Progenitor cell of endocrine pancreas (in vitro differentiated cells): ENCODE measurements at regions not wholly inside any gene's neighbourhood (a gene's known extent, or its start where the extent isn't known, plus 50 kb on each side); places are given as distances from the start of the nearest gene placed in this dataset.

Experiments used
- DNase-seq: peaks from one replicate; pipeline ENCODE4 v3.0.0; 2021; ENCODE audit warnings: low spot score; ENCODE audit not compliant: unreplicated experiment
- H3K27ac Mint-ChIP-seq: 2 replicates; pipeline ENCODE4 v1.8.0; 2021; ENCODE audit warnings: mild to moderate bottlenecking, moderate library complexity, mixed read lengths
- H3K27me3 Mint-ChIP-seq: 2 replicates; pipeline ENCODE4 v1.8.0; 2021; ENCODE audit warnings: mixed read lengths
- H3K36me3 Mint-ChIP-seq: 2 replicates; pipeline ENCODE4 v1.8.0; 2022; ENCODE audit warnings: mixed read lengths; ENCODE audit not compliant: insufficient read depth
- H3K4me1 Mint-ChIP-seq: 2 replicates; pipeline ENCODE4 v1.8.0; 2021; ENCODE audit warnings: low read depth, mixed read lengths
- H3K4me3 Mint-ChIP-seq: 2 replicates; pipeline ENCODE4 v1.8.0; 2021; ENCODE audit warnings: low read depth, mild to moderate bottlenecking, moderate library complexity, mixed read lengths
- H3K9me3 Mint-ChIP-seq: 2 replicates; pipeline ENCODE4 v1.8.0; 2021; ENCODE audit warnings: low read depth, mixed read lengths
- TF ChIP-seq, protein P1 (sequence below): fragments of 200-600 bp; sonication (generic); IDR thresholded peaks from one replicate; pipeline ENCODE4 v1.5.0; 2021; ENCODE audit warnings: antibody characterized with exemption, mild to moderate bottlenecking; ENCODE audit not compliant: unreplicated experiment

GRCh38 chr1:55541296-55541695 lies 326.1 kb upstream of the USP24 start:
- TF ChIP-seq, protein P1, sequence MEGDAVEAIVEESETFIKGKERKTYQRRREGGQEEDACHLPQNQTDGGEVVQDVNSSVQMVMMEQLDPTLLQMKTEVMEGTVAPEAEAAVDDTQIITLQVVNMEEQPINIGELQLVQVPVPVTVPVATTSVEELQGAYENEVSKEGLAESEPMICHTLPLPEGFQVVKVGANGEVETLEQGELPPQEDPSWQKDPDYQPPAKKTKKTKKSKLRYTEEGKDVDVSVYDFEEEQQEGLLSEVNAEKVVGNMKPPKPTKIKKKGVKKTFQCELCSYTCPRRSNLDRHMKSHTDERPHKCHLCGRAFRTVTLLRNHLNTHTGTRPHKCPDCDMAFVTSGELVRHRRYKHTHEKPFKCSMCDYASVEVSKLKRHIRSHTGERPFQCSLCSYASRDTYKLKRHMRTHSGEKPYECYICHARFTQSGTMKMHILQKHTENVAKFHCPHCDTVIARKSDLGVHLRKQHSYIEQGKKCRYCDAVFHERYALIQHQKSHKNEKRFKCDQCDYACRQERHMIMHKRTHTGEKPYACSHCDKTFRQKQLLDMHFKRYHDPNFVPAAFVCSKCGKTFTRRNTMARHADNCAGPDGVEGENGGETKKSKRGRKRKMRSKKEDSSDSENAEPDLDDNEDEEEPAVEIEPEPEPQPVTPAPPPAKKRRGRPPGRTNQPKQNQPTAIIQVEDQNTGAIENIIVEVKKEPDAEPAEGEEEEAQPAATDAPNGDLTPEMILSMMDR, result no peak
- Mint-ChIP-seq H3K27me3 (peaks cover 2% of the 10 kb centered on the region), H3K36me3 (no peaks in the 10 kb centered on the region), H3K9me3 (no peaks in the 10 kb centered on the region), H3K27ac (no peak overlapping the region), H3K4me1 (no peaks in the 10 kb centered on the region), H3K4me3 (no peak overlapping the region)
- DNase-seq, result no peak

DNA sequence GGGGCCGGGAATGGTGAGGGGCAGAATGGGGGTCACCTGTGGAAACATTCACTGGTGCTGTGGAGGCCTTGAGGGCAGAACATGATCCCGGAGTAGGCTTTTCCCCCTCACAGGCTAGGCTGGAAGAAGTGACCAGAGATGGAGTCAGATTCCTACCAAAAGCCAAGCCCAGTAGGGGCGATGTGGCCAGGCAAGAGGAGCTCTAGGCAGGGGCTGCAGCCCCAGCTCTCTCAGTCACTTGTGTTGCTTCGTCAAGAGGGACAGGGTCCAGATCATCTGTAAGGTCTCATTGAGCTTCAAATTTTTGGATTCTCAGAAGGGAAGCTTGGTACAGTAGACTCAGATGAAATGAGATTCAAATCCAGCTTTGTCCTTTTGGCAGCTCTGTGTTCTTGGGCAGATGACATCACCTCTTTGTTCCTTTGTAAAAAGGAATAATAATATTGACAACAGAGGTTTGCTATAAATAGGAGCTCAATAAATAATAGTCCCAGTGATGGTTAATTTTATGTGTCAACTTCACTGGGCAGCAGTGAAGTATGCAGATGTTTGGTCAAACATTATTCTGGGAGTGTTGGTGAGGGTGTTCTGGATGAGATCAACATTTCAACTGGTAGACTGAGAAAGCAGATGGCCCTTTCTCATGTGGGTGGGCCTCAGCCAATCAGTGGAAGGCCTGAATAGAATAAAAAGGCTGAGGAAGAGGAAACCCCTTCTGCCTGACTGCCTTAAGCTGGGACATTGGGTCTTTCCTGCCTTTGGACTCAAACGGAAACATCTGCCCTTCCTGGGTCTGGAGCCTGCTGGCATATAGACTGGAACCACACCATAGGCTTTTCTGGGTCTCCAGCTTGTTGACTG lies 324.7 kb upstream of the USP24 start:
- H3K9me3 Mint-ChIP-seq, result no peaks in the 10 kb centered on the region
- peaks cover 2% of the 10 kb centered on the region for H3K27me3 Mint-ChIP-seq
- H3K4me3 Mint-ChIP-seq, result no peak overlapping the region
- TF ChIP-seq, protein P1, result no peak
- no peak for DNase-seq
- H3K36me3 Mint-ChIP-seq, result no peaks in the 10 kb centered on the region
- H3K4me1 Mint-ChIP-seq, result no peaks in the 10 kb centered on the region
- no peak overlapping the region for H3K27ac Mint-ChIP-seq

- H3K27me3 Mint-ChIP-seq, result no peaks in the 10 kb centered on the region
- no peak overlapping the region for H3K27ac Mint-ChIP-seq
- H3K9me3 Mint-ChIP-seq, result no peaks in the 10 kb centered on the region
- no peak overlapping the region for H3K4me3 Mint-ChIP-seq
- DNase-seq, result no peak
- TF ChIP-seq, protein P1, result no peak
- H3K36me3 Mint-ChIP-seq, result no peaks in the 10 kb centered on the region
- no peaks in the 10 kb centered on the region for H3K4me1 Mint-ChIP-seq
These were observed 323.3 kb upstream of the USP24 start for GRCh38 chr1:55538428-55538827.

DNA sequence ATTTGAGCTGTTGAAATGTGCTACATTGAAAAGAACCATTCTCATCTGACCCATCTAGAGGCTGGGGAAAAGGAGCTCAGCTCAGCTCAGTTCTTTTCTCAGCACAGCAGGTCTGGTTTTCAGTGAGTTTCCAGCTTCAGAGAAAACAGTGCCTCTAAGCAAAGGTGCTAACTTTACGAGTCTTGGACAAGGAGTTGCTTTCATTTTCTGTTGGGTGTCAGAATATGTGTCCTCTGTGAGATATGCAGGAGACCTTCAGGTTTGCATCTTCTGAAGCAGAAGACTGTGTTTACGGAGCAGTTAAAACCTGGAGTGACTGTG lies 321.3 kb upstream of the USP24 start:
- H3K9me3 Mint-ChIP-seq, result no peaks in the 10 kb centered on the region
- TF ChIP-seq, protein P1, result no peak
- H3K27me3 Mint-ChIP-seq, result no peaks in the 10 kb centered on the region
- no peak for DNase-seq
- H3K36me3 Mint-ChIP-seq, result no peaks in the 10 kb centered on the region
- H3K4me1 Mint-ChIP-seq, result no peaks in the 10 kb centered on the region
- H3K4me3 Mint-ChIP-seq, result no peak overlapping the region
- no peak overlapping the region for H3K27ac Mint-ChIP-seq

DNA sequence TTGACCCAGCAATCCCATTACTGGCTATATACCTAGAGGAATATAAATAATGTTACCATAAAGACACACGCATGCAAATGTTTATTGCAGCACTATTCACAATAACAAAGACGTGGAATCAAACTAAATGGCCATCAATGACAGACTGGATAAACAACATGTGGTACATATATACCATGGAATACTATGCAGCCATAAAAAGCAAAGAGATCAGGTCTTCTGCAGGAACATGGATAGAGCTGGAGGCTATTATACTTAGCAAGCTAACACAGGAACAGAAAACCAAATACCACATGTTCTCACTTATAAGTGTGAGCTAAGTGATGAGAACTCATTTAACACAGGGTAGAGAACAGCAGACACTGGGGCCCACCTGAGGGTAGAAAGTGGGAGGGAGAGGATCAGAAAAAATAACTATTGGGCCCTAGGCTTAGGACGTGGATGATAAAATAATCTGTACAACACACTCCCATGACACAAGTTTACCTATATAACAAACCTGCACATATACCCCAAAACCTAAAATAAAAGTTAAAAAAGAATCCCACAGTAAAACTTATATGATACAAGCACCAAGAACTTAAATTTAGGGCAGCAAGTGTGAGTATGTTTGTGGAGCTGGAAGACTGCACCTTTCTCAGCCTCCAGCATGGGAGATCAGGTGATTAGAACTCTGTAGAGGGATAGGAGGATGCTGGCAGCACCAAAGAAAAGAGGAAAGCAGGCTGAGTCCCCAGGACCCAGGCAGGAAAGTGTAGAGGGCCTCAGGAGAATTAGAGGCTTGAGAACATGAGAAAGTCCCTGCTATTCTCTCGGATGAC lies 320.8 kb upstream of the USP24 start:
- H3K36me3 Mint-ChIP-seq, result no peaks in the 10 kb centered on the region
- TF ChIP-seq, protein P1, result no peak
- no peak for DNase-seq
- no peak overlapping the region for H3K4me3 Mint-ChIP-seq
- H3K27ac Mint-ChIP-seq, result no peak overlapping the region
- no peaks in the 10 kb centered on the region for H3K9me3 Mint-ChIP-seq
- no peaks in the 10 kb centered on the region for H3K27me3 Mint-ChIP-seq
- no peaks in the 10 kb centered on the region for H3K4me1 Mint-ChIP-seq
